ENCODE measurements at regions not wholly inside any gene's neighbourhood (a gene's known extent, or its start where the extent isn't known, plus 50 kb on each side); places are given as distances from the start of the nearest gene placed in this dataset.

DNA sequence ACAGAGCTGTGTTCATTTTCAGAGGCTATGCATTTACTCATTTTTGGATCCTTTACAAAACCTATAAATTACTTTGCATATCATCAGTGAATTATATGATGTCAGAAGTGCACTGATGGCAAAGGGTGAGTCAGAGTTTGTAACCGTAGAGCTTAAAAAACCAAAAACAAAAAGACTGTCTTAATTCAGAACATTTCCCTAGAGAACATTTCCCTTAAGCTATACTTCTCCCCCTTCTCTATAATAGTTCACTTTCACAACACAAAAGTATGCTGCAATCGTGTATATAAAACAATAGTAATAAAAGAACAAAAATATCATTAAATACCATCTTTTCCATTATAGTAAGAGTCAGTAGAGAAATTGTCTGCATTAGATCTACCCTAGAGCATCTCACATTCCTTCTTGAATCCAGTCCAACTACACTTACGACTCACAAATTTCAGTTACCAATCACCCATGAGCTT is 934.9 kb downstream of the LRFN5 start:
- no peak for DNase-seq (ENCODE audit: low spot score)
- no peaks in the 10 kb centered on the region for H3K36me3 ChIP-seq (replicated peaks in 1 of 2; ENCODE audit: control insufficient read depth in 1 of 2, insufficient read depth in 2 of 2, low read length in 2 of 2)
- no peak overlapping the region for H3K9ac ChIP-seq (ENCODE audit: insufficient read depth, low read depth, low read length)
- BruUV-seq (replicated peaks), result no TSS peak
- in situ Hi-C loops (cut with HindIII; ENCODE audit: extremely low pct_ligation_motif_present, low pct_unique_long_range_greater_than_20kb), result no loop called here
- TF ChIP-seq TBX3 (IDR thresholded peaks at IDR 0.05; ENCODE audit: borderline replicate concordance) (no peak), BHLHE40 (IDR thresholded peaks at IDR 0.05; ENCODE audit: low read length) (no peak), ZNF446 (CRISPR knock-in tag; IDR thresholded peaks at IDR 0.05) (no peak), ZNF292 (CRISPR knock-in tag; IDR thresholded peaks at IDR 0.05; ENCODE audit: borderline replicate concordance, low read depth) (no peak), SMARCC2 (IDR thresholded peaks at IDR 0.05) (no peak), SP4 (CRISPR knock-in tag; IDR thresholded peaks at IDR 0.05) (no peak), AGO1 (IDR thresholded peaks at IDR 0.05; ENCODE audit: low read depth, low read length, poor library complexity, severe bottlenecking) (no peak), CHD2 (IDR thresholded peaks at IDR 0.05; ENCODE audit: low read depth, low read length) (no peak), ZNF724P (CRISPR knock-in tag; IDR thresholded peaks at IDR 0.05; ENCODE audit: borderline replicate concordance) (no peak), MATR3 (CRISPR knock-in tag; IDR thresholded peaks at IDR 0.05) (no peak), ZNF83 (CRISPR knock-in tag; IDR thresholded peaks at IDR 0.05; ENCODE audit: borderline replicate concordance) (no peak), ZNF766 (CRISPR knock-in tag; IDR thresholded peaks at IDR 0.05; ENCODE audit: borderline replicate concordance) (no peak), ZFP41 (CRISPR knock-in tag; IDR thresholded peaks at IDR 0.05; ENCODE audit: borderline replicate concordance) (no peak), HES4 (CRISPR knock-in tag; IDR thresholded peaks at IDR 0.05; ENCODE audit: borderline replicate concordance) (no peak)
- TF ChIP-seq, protein P1, sequence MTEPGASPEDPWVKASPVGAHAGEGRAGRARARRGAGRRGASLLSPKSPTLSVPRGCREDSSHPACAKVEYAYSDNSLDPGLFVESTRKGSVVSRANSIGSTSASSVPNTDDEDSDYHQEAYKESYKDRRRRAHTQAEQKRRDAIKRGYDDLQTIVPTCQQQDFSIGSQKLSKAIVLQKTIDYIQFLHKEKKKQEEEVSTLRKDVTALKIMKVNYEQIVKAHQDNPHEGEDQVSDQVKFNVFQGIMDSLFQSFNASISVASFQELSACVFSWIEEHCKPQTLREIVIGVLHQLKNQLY (CRISPR knock-in tag; IDR thresholded peaks at IDR 0.05), result no peak
- TF ChIP-seq, protein P2, sequence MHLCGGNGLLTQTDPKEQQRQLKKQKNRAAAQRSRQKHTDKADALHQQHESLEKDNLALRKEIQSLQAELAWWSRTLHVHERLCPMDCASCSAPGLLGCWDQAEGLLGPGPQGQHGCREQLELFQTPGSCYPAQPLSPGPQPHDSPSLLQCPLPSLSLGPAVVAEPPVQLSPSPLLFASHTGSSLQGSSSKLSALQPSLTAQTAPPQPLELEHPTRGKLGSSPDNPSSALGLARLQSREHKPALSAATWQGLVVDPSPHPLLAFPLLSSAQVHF (CRISPR knock-in tag; IDR thresholded peaks at IDR 0.05), result no peak
- TF ChIP-seq, protein P3, sequence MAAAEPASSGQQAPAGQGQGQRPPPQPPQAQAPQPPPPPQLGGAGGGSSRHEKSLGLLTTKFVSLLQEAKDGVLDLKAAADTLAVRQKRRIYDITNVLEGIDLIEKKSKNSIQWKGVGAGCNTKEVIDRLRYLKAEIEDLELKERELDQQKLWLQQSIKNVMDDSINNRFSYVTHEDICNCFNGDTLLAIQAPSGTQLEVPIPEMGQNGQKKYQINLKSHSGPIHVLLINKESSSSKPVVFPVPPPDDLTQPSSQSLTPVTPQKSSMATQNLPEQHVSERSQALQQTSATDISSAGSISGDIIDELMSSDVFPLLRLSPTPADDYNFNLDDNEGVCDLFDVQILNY (CRISPR knock-in tag; conservative IDR thresholded peaks at IDR 0.05), result no peak
- no peaks in the 10 kb centered on the region for H3K4me1 ChIP-seq (ENCODE audit: insufficient read depth, low read length)
- H3K9me3 ChIP-seq (ENCODE audit: low read length), result peaks cover 92% of the 10 kb centered on the region
- no peak overlapping the region for H3K4me2 ChIP-seq (ENCODE audit: low read depth, low read length)
- H4K20me1 ChIP-seq (ENCODE audit: insufficient read depth, low read length), result no peaks in the 10 kb centered on the region
- ChIA-PET CTCF (ENCODE audit: low intra/inter-chr PET ratio, low total read pairs) (no interaction called here), POLR2A (no interaction called here)
- no peaks in the 10 kb centered on the region for H3K79me2 ChIP-seq (ENCODE audit: insufficient read depth, low read length)
- H3K4me3 ChIP-seq (replicated peaks in 1 of 3; ENCODE audit: insufficient read depth in 1 of 3, low read depth in 2 of 3, low read length in 3 of 3), result no peak overlapping the region
- no peak for FAIRE-seq
- H3K27ac ChIP-seq (ENCODE audit: extremely low read length, insufficient read depth, low read length), result no peak overlapping the region
- H2AFZ ChIP-seq (ENCODE audit: low read length), result no peak overlapping the region
- intact Hi-C loops (cut with micrococcal nuclease; ENCODE audit: unreplicated experiment), result no loop called here
- H3K27me3 ChIP-seq (ENCODE audit: control insufficient read depth in 1 of 2, insufficient read depth in 2 of 2, low read length in 2 of 2), result no peaks in the 10 kb centered on the region
- WGBS (ENCODE audit: low lambda C conversion rate), result 10% methylated on average over 3 of the region's 3 CpGs
- ATAC-seq, result no peak
